Right lobe of liver (tissue), 4 donors: ENCODE measurements at regions not wholly inside any gene's neighbourhood (a gene's known extent, or its start where the extent isn't known, plus 50 kb on each side); places are given as distances from the start of the nearest gene placed in this dataset.
"Not testable (repeated sequence)": the region's sequence is repeated elsewhere in the genome, so short reads cannot be mapped to it uniquely, and the experiment has no call there.

ENCODE experiments used
- POLR2A ChIP-seq: fragments of 450-650 bp; IDR thresholded peaks from one replicate; pipeline ENCODE4 v1.6.1; 2017; ENCODE audit warnings: antibody characterized with exemption, mild to moderate bottlenecking
- TF ChIP-seq, protein P1 (sequence below), 4 donors: fragments of 200-600 bp in 3 of 4; fragments of 450-650 bp in 1 of 4; IDR thresholded peaks; one replicate each; pipeline versions ENCODE4 v1.5.1 to v1.8.0; 2016 to 2022; ENCODE audit warnings: antibody characterized with exemption in 4 of 4, mild to moderate bottlenecking in 2 of 4
- donor health status: DM: no; HTN: no; CAD: no.
- donor health status: DM: no; HTN: no; CAD: no.
- donor health status: DM: no; HTN: yes; CAD: no.

DNA sequence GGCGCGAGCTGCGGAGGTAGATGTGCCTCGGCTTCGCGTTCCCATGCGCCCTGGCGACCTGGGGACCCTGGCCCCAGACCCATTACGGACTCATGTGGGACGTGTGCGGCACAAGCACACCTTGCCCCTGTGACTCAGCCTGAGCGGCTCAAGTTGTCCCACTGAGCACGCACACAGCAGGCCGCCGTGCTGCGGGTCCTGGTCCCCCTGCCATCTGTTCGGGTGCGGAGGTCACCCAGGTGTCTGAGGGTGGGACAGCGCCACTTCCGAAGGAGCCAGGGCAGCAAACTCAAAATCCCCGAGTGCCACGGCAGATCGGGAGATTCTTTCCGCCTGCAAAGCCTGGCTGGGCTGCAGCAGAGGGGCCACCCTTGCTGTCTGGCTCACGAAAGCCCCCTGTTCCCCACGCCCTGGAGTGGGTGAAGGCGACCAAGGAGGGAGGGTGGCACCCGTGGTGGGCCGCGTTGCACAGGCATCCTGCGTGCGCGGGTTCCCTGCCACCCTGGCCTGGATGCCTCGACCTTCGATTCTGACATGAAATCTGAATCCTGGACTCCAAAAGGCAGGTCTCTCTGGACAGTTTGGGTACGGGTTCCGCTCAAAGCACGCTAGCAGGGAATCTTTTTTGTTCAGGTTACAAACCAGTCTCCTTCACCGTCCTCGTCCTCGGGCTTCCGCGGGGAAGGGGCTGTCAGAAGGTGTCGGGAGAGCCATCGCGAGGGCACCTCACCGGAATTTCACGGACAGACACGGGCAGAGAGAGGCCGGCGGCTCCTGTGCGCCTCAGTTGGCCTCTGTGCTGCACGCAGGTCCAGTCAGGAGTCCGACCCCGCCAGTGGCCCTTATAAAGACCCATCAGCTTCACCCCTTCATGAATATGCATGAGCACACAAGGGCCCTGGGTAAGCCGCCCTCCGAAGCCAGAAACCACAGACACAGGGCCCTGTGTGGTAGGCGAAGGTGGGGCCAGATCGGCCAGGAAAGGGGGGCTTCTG lies 3926.8 kb upstream of the OR11H1 start:
- not testable (repeated sequence) for TF ChIP-seq POLR2A
- TF ChIP-seq, protein P1, sequence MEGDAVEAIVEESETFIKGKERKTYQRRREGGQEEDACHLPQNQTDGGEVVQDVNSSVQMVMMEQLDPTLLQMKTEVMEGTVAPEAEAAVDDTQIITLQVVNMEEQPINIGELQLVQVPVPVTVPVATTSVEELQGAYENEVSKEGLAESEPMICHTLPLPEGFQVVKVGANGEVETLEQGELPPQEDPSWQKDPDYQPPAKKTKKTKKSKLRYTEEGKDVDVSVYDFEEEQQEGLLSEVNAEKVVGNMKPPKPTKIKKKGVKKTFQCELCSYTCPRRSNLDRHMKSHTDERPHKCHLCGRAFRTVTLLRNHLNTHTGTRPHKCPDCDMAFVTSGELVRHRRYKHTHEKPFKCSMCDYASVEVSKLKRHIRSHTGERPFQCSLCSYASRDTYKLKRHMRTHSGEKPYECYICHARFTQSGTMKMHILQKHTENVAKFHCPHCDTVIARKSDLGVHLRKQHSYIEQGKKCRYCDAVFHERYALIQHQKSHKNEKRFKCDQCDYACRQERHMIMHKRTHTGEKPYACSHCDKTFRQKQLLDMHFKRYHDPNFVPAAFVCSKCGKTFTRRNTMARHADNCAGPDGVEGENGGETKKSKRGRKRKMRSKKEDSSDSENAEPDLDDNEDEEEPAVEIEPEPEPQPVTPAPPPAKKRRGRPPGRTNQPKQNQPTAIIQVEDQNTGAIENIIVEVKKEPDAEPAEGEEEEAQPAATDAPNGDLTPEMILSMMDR (IDR thresholded peaks at IDR 0.05), result not testable (repeated sequence)
